H9 (cell line): ENCODE measurements at regions not wholly inside any gene's neighbourhood (a gene's known extent, or its start where the extent isn't known, plus 50 kb on each side); places are given as distances from the start of the nearest gene placed in this dataset.

Experiments
- DNase-seq: peaks from one replicate; pipeline ENCODE4 v3.0.0-alpha.2; 2017
- H2AFZ ChIP-seq: one replicate; pipeline ENCODE4 v1.6.1; 2013; ENCODE audit warnings: mild to moderate bottlenecking, low read length, control low read depth, moderate library complexity
- H2AK5ac ChIP-seq: 2 replicates; pipeline ENCODE4 v1.6.1; 2013; ENCODE audit warnings: low read length, control low read depth, mixed read lengths; ENCODE audit not compliant: insufficient read length
- H2BK120ac ChIP-seq: one replicate; pipeline ENCODE4 v1.6.1; 2013; ENCODE audit warnings: low read depth, mild to moderate bottlenecking, low read length, control low read depth, inconsistent platforms; ENCODE audit not compliant: poor library complexity, severe bottlenecking
- H2BK12ac ChIP-seq: 2 replicates; pipeline ENCODE4 v1.6.1; 2013; ENCODE audit warnings: low read length, control low read depth, mixed read lengths, low read depth; ENCODE audit not compliant: insufficient read length
- H2BK15ac ChIP-seq: 2 replicates; pipeline ENCODE4 v1.6.1; 2013; ENCODE audit warnings: low read depth, low read length, control low read depth
- H2BK20ac ChIP-seq: one replicate; pipeline ENCODE4 v1.6.1; 2013; ENCODE audit warnings: low read depth, mild to moderate bottlenecking, low read length, control low read depth, inconsistent platforms; ENCODE audit not compliant: poor library complexity, severe bottlenecking
- H2BK5ac ChIP-seq: 2 replicates; pipeline ENCODE4 v1.6.1; 2013; ENCODE audit warnings: low read length, control low read depth, mixed read lengths; ENCODE audit not compliant: insufficient read length
- H3K14ac ChIP-seq: 2 replicates; pipeline ENCODE4 v1.6.1; 2013; ENCODE audit warnings: low read length, control low read depth; ENCODE audit not compliant: insufficient read depth
- H3K18ac ChIP-seq: 2 replicates; pipeline ENCODE4 v1.6.1; 2013; ENCODE audit warnings: low read depth, mild to moderate bottlenecking, mixed read lengths, low read length, control low read depth; ENCODE audit not compliant: insufficient read length
- H3K23ac ChIP-seq: 2 replicates; pipeline ENCODE4 v1.6.1; 2013; ENCODE audit warnings: low read length, control low read depth, mixed read lengths, low read depth; ENCODE audit not compliant: insufficient read length
- H3K23me2 ChIP-seq: 2 replicates; pipeline ENCODE4 v1.6.1; 2013; ENCODE audit warnings: low read depth, mild to moderate bottlenecking, mixed read lengths, low read length, control low read depth; ENCODE audit not compliant: insufficient read length, poor library complexity, severe bottlenecking
- H3K27ac ChIP-seq: 2 replicates; pipeline ENCODE4 v1.5.1; 2013; ENCODE audit warnings: low read length, control low read depth, mixed read lengths, low read depth; ENCODE audit not compliant: insufficient read length
- H3K27me3 ChIP-seq: 2 replicates; pipeline ENCODE4 v1.6.1; 2013; ENCODE audit warnings: low read length, control low read depth, inconsistent platforms; ENCODE audit not compliant: insufficient read depth
- H3K4ac ChIP-seq: 2 replicates; pipeline ENCODE4 v1.6.1; 2013; ENCODE audit warnings: low read depth, mild to moderate bottlenecking, control low read depth, inconsistent platforms, low read length, moderate library complexity
- H3K4me1 ChIP-seq: 2 replicates; pipeline ENCODE4 v1.6.1; 2013; ENCODE audit warnings: low read length, control low read depth, inconsistent platforms; ENCODE audit not compliant: insufficient read depth
- H3K4me2 ChIP-seq: 2 replicates; pipeline ENCODE4 v1.6.1; 2013; ENCODE audit warnings: low read length, control low read depth, mixed read lengths; ENCODE audit not compliant: insufficient read length, insufficient read depth
- H3K56ac ChIP-seq: 2 replicates; pipeline ENCODE4 v1.6.1; 2013; ENCODE audit warnings: low read depth, mild to moderate bottlenecking, mixed read lengths, low read length, control low read depth; ENCODE audit not compliant: insufficient read length
- H3K79me1 ChIP-seq: 2 replicates; pipeline ENCODE4 v1.6.1; 2013; ENCODE audit warnings: low read depth, mild to moderate bottlenecking, moderate library complexity, low read length, control low read depth, inconsistent platforms; ENCODE audit not compliant: insufficient read depth, poor library complexity, severe bottlenecking
- H3K79me2 ChIP-seq: 2 replicates; pipeline ENCODE4 v1.6.1; 2013; ENCODE audit warnings: low read length, control low read depth, inconsistent platforms; ENCODE audit not compliant: insufficient read depth
- H3K9ac ChIP-seq: 2 replicates; pipeline ENCODE4 v1.6.1; 2013; ENCODE audit warnings: low read length, control low read depth, mixed read lengths; ENCODE audit not compliant: insufficient read length; ENCODE audit errors: extremely low read depth
- H3K9me3 ChIP-seq: one replicate; pipeline ENCODE4 v1.6.1; 2013; ENCODE audit warnings: low read depth, low read length, inconsistent platforms; ENCODE audit not compliant: control insufficient read depth
- H3T11ph ChIP-seq: one replicate; pipeline ENCODE4 v1.6.1; 2013; ENCODE audit warnings: mild to moderate bottlenecking, low read length, control low read depth, inconsistent platforms
- H4K20me1 ChIP-seq: one replicate; pipeline ENCODE4 v1.6.1; 2013; ENCODE audit not compliant: control insufficient read depth, insufficient read length, insufficient read depth
- H4K5ac ChIP-seq: 2 replicates; pipeline ENCODE4 v1.6.1; 2013; ENCODE audit warnings: low read depth, mild to moderate bottlenecking, mixed read lengths, low read length, control low read depth; ENCODE audit not compliant: insufficient read length
- H4K8ac ChIP-seq: replicated peaks from 2 replicates; pipeline ENCODE4 v1.6.1; 2013; ENCODE audit warnings: low read length, control low read depth, mixed read lengths, low read depth; ENCODE audit not compliant: insufficient read length
- H4K91ac ChIP-seq: 2 replicates; pipeline ENCODE4 v1.6.1; 2013; ENCODE audit warnings: low read depth, mild to moderate bottlenecking, moderate library complexity, mixed read lengths, low read length, control low read depth; ENCODE audit not compliant: insufficient read length
- H3K27ac Mint-ChIP-seq, 3 experiments: 2 replicates in 2 of 3; 3 replicates in 1 of 3; pipeline ENCODE4 v1.8.0; 2020 to 2021; ENCODE audit warnings: mixed read lengths in 3 of 3, mild to moderate bottlenecking in 1 of 3, moderate library complexity in 1 of 3
- H3K27me3 Mint-ChIP-seq: 2 replicates; pipeline ENCODE4 v1.8.0; 2021; ENCODE audit warnings: low read depth, mild to moderate bottlenecking, moderate library complexity, mixed read lengths
- H3K36me3 Mint-ChIP-seq, 3 experiments: 2 replicates in 2 of 3; 3 replicates in 1 of 3; pipeline ENCODE4 v1.8.0; 2020 to 2021; ENCODE audit warnings: low read depth in 3 of 3, mixed read lengths in 3 of 3; ENCODE audit not compliant: insufficient read depth in 1 of 3
- H3K4me1 Mint-ChIP-seq, 2 experiments: 2 replicates each; pipeline ENCODE4 v1.8.0; 2020; ENCODE audit warnings: mixed read lengths in 2 of 2
- H3K4me3 Mint-ChIP-seq, 2 experiments: 2 replicates in 1 of 2; 3 replicates in 1 of 2; pipeline ENCODE4 v1.8.0; 2020 to 2021; ENCODE audit warnings: mild to moderate bottlenecking in 2 of 2, mixed read lengths in 2 of 2, moderate library complexity in 1 of 2
- H3K9me3 Mint-ChIP-seq, 2 experiments: 2 replicates in 1 of 2; 3 replicates in 1 of 2; pipeline ENCODE4 v1.8.0; 2020; ENCODE audit warnings: mild to moderate bottlenecking in 2 of 2, mixed read lengths in 2 of 2, moderate library complexity in 1 of 2
- WGBS: extraction: QIAGEN DNeasy Blood & Tissue Kit; methylation state at CpG from one replicate; pipeline ENCODE4 v1.1.7; 2013; ENCODE audit warnings: missing lambda C conversion rate, low lambda C conversion rate, mixed read lengths; ENCODE audit not compliant: insufficient read length; ENCODE audit errors: extremely low coverage; 5-methylcytosine and 5-hydroxymethylcytosine counted together
- TF ChIP-seq, protein P1 (sequence below): fragments of 200-600 bp; sonication (generic); conservative IDR thresholded peaks from 3 replicates; pipeline ENCODE4 v1.8.0; 2021; ENCODE audit warnings: antibody characterized with exemption, mild to moderate bottlenecking

DNA sequence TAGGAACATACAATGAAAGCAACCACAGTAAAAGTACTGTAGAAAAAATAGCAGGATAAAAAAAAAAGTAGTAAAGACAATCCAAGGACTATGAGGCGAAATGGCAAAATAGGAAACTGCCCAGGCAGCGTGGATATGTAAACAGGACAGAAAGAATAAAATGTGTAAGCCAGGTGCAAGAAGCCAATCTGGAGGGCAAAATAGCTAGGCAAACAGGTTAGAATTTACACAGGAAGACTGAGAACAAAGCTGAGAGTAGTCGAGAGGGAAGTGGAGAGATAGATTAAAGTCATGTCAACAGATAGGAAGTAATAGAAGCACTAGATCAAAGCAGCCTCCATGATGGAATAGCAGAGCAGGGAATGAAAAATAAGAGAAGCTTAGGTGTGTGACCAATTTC, 124.2 kb upstream of the B3GALT2 start:
- H3K23me2 ChIP-seq = no peaks in the 10 kb centered on the region
- no peak overlapping the region for H3K4me2 ChIP-seq
- H3K4ac ChIP-seq = no peak overlapping the region
- no peaks in the 10 kb centered on the region for H3K79me2 ChIP-seq
- no peak overlapping the region for H2AK5ac ChIP-seq
- H3K4me3 Mint-ChIP-seq = no peak overlapping the region
- TF ChIP-seq, protein P1, sequence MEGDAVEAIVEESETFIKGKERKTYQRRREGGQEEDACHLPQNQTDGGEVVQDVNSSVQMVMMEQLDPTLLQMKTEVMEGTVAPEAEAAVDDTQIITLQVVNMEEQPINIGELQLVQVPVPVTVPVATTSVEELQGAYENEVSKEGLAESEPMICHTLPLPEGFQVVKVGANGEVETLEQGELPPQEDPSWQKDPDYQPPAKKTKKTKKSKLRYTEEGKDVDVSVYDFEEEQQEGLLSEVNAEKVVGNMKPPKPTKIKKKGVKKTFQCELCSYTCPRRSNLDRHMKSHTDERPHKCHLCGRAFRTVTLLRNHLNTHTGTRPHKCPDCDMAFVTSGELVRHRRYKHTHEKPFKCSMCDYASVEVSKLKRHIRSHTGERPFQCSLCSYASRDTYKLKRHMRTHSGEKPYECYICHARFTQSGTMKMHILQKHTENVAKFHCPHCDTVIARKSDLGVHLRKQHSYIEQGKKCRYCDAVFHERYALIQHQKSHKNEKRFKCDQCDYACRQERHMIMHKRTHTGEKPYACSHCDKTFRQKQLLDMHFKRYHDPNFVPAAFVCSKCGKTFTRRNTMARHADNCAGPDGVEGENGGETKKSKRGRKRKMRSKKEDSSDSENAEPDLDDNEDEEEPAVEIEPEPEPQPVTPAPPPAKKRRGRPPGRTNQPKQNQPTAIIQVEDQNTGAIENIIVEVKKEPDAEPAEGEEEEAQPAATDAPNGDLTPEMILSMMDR = no peak
- H2BK20ac ChIP-seq = no peak overlapping the region
- no peaks in the 10 kb centered on the region for H3K4me1 ChIP-seq
- no peaks in the 10 kb centered on the region for H3K36me3 Mint-ChIP-seq
- H4K20me1 ChIP-seq = no peaks in the 10 kb centered on the region
- no peak overlapping the region for H2BK12ac ChIP-seq
- H3T11ph ChIP-seq = no peak overlapping the region
- H4K91ac ChIP-seq = no peak overlapping the region
- H3K27me3 ChIP-seq = no peaks in the 10 kb centered on the region
- no peaks in the 10 kb centered on the region for H3K9me3 ChIP-seq
- H3K23ac ChIP-seq = no peak overlapping the region
- no peak overlapping the region for H2BK120ac ChIP-seq
- no peak overlapping the region for H3K56ac ChIP-seq
- H3K79me1 ChIP-seq = no peaks in the 10 kb centered on the region
- no peak overlapping the region for H3K9ac ChIP-seq
- DNase-seq = no peak
- H4K8ac ChIP-seq = no peak overlapping the region
- no peaks in the 10 kb centered on the region for H3K4me1 Mint-ChIP-seq
- H3K14ac ChIP-seq = no peak overlapping the region
- no peak overlapping the region for H3K27ac Mint-ChIP-seq
- H3K9me3 Mint-ChIP-seq = no peaks in the 10 kb centered on the region
- H3K27me3 Mint-ChIP-seq = no peaks in the 10 kb centered on the region
- WGBS = no CpG with 5 or more reads among the region's 3 CpGs
- H2BK15ac ChIP-seq = no peak overlapping the region
- no peak overlapping the region for H2BK5ac ChIP-seq
- H4K5ac ChIP-seq = no peak overlapping the region
- no peak overlapping the region for H3K27ac ChIP-seq
- H3K18ac ChIP-seq = no peak overlapping the region
- H2AFZ ChIP-seq = no peak overlapping the region
